HG03520 (cell line): ENCODE measurements at regions not wholly inside any gene's neighbourhood (a gene's known extent, or its start where the extent isn't known, plus 50 kb on each side); places are given as distances from the start of the nearest gene placed in this dataset.
"Not testable (repeated sequence)": the region's sequence is repeated elsewhere in the genome, so short reads cannot be mapped to it uniquely, and the experiment has no call there.

Experiments used
- ATAC-seq: cut with Tn5 transposase; IDR thresholded peaks from one replicate; pipeline ENCODE4 v1.9.1; 2021; ENCODE audit warnings: mild to moderate bottlenecking, moderate library complexity; ENCODE audit not compliant: unreplicated experiment

DNA sequence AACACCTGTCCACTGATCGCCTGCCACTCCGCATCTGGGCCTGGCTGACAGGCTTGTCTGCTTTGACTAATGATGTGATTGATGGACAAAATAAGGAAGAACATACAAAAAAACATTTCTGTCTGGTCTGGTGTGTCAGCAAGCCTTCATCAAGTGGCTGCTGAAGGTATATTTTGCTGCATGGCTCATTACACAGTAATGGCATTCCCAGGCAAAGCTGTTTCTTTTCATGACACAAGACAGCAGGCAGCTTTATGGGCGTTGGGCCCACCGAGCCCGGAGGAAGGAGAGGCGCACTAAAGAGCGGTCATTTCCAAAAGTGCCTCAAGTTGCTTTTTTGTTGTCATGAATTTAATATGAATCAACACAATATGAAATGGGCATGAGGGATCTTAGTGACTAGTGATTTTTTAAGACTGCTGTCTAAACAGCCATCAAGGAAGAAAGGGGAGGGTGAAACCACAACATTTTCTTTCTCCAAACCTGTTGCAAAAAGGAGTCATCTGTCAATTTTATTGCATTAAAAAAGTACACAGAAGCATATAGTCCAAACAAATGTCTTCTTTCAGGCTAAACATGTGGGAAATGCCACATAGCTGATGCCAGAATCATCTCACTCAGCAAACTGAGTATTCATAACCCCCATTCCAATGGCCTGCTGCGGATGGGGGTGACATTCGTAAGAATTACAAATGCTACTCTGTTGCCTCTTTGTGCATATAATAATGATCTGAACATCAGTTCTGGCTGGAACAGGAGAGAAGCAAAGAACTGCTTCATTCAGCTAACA lies 476.6 kb downstream of the ZNF536 start:
- no peak for ATAC-seq

DNA sequence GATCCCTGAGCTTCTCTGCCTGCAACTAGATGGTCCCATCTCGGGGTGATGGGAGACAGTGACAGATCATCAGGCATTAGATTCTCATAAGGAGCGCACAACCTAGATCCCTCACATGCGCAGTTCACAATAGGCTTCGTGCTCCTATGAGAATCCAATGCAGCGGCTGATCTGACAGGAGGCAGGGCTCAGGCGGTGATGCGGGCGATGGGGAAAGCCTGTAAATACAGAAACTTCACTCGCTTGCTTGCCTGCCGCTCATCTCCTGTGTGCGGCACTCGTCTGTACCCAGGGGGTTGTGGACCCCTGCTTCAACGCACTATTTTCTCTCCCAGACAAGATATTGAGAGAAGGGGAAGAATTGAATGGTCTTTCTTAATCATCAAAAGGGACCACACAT lies 473.9 kb downstream of the ZNF536 start:
- no peak for ATAC-seq

- ATAC-seq: no peak
These were observed 470.7 kb downstream of the ZNF536 start for GRCh38 chr19:30842926-30843325.

DNA sequence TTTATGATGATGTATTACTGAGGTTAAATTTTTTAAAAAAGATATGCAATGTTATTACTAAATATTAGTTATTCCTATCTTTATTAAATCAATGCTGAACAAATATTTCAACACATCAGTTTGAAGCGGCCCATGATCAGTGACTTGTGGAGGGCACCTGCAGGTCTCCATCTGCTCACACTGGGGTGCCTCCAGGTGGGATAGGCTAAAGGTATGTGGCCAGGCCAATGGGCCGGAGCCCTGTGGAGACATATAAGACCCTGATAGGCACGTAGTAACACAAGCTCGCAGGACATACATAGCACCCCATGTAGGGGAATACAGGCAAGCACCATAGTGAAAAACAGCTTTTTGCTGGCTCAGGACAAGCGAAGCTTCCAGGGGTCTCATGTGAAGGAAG lies 469.8 kb downstream of the ZNF536 start:
- no peak for ATAC-seq

DNA sequence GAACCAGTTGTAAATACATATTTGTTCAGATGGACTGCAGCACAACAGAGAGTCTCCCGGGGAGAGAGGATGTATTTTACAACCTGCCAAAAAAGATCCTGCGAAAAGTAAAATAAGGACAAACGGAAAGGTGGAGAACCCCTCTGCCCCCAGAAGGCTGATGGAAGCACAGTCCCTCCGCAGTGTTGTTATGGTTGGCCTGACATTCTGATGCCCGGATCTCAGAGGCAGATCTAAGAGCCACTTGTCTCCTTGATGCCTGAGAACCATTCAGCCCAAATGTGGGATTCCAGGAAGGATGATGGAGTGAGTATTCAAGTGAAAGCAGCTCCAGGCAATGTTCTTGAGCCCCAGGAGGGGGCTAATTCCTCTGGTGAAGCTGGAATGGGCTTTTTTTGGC lies 458.7 kb downstream of the ZNF536 start:
- no peak for ATAC-seq

DNA sequence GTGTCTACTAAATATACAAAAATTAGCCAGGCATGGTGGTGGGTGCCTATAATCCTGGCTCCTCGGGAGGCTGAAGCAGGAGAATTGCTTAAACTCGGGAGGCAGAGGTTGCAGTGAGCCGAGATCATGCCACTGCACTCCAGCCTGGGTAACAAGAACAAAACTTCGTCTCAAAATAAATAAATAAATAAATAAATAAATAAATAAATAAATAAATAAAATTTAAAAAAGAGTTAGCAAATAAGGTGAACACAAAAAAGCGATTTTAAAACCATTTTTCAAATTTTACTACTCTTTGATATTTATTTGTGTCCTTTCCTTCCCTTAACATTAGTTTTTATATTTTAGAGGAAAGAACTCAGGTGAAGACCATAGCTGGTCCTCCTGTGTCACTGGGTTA lies 453.3 kb downstream of the ZNF536 start:
- ATAC-seq: not testable (repeated sequence)

DNA sequence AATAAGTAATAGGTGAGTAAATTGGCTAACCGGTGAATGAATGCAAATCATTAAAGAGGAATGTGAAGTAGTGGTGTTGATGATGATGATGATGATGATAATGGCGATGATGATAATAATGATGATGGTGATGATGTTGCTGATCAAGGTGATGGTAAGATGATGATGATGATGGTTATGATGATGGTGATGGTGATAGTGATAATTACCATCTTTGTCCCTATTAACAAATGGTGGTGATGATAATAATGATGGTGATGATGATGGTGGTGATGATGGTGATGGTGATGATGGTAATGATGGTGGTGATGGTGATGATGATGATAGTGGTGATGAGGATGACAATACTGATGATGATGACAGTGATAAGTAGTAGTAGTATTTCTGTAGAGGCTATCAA lies 452.6 kb downstream of the ZNF536 start:
- no peak for ATAC-seq

DNA sequence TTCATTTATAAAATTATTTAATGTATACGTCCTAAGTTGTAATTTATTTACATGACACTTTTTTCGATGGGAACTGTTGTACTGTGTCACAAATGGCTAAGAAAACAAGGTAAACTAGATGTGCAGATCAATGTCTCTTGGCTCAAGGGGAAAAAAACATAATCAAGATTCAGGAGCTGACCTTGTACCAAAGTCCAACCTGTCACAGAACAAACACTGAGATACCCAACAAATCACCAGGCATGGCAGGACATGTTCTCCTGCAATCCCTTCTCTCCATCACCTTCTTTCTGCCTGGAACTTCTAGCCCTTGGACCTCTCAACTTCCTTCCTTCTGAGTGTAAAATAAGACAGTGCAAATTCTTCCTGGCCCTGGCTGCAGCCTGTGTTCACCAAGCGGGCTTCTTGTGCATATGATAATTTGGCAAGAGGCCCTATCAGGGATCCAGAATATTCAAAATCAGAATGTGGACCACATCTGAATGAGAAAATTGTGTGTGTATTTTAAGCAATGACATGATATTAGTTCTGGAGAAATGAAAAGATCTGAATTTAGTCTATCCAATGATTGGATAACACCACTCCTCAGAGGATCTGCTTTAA lies 445.9 kb downstream of the ZNF536 start:
- ATAC-seq: no peak

GRCh38 chr19:30817197-30817596 lies 445.0 kb downstream of the ZNF536 start:
- ATAC-seq: no peak

GRCh38 chr19:30815889-30816580 lies 443.9 kb downstream of the ZNF536 start:
- no peak for ATAC-seq

- no peak for ATAC-seq
These were observed 440.0 kb downstream of the ZNF536 start for GRCh38 chr19:30812099-30812678.

GRCh38 chr19:30811397-30812098 lies 439.4 kb downstream of the ZNF536 start:
- no peak for ATAC-seq

GRCh38 chr19:30810726-30811125 lies 438.5 kb downstream of the ZNF536 start:
- ATAC-seq: no peak

- no peak for ATAC-seq
These were observed 435.1 kb downstream of the ZNF536 start for GRCh38 chr19:30807278-30807677.

GRCh38 chr19:30806311-30806710 lies 434.1 kb downstream of the ZNF536 start:
- ATAC-seq: no peak

DNA sequence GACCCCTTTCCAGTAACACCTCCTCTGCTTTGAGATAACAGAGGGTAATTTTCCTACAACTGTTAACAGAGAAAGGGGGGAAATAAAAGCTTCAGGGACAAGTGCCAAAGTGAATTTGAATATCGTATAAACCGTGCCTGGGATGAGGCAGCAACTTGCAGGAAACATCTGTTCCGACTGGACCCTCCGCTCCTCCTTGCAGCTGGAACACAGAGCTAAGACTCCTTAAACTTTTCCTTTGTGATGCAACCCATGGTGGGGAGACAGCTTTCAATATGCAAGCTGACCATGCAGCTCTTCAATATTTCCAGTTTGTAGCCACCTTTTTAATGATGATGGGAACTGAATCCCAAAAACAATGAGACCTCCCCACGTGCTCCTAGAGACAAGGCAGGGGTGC lies 432.6 kb downstream of the ZNF536 start:
- no peak for ATAC-seq

DNA sequence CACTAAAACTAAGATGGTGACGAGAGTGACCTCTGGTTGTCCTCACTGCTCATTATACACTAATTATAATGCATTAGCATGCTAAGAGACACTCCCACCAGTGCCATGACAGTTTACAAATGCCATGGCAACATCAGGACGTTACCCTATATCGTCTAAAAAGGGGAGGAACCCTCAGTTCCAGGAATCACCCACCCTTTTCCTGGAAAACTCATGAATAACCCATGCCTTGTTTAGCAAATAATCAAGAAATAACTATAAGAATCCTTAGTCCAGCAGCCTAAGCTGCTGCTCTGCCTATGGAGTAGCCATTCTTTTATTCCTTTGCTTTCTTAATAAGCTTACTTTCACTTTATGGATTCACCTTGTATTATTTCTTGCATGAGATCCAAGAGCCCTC lies 432.1 kb downstream of the ZNF536 start:
- not testable (repeated sequence) for ATAC-seq

- no peak for ATAC-seq
These were observed 430.3 kb downstream of the ZNF536 start for GRCh38 chr19:30802424-30803013.

DNA sequence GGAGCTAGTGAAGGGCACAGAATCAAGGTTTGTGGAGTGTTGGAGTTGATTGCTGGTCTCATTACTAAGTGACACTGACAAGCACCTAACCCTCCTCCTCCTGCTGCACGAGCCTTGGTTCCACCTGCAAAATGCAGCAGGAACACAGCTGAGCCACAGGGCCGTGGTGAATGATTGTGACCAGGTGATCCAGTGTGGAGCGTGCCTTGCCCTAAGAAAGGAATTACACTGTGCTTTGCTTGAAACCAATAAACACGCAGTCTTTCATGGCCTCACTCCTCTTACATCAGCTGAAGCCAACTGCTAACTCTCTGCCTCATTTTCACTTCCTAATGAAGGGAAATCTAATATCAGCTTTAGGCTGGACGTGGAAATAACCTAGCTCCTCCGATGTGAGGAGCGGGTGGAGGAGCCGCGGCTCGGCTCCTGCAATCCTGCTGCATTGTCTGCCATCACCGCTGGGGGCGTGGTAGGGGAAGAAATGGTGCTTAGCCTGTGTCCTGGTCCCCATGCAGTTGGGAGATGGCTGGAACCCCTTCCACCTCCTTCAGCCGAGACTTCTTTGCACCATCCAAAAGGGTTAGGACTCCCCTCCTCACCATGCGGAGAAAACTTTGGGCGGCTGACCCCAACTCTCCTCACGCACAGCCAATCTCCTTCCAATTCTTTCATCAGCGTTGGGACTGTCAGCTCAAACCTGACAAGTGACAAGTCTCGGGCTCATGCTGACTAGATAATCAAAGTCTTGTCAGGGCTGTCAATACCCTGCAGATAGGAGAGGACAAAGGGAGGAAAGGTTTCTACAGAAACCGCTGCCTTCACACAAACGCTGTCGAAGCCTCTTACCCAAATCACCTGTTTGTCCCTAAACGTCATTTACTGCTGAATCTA lies 427.9 kb downstream of the ZNF536 start:
- ATAC-seq: no peak

DNA sequence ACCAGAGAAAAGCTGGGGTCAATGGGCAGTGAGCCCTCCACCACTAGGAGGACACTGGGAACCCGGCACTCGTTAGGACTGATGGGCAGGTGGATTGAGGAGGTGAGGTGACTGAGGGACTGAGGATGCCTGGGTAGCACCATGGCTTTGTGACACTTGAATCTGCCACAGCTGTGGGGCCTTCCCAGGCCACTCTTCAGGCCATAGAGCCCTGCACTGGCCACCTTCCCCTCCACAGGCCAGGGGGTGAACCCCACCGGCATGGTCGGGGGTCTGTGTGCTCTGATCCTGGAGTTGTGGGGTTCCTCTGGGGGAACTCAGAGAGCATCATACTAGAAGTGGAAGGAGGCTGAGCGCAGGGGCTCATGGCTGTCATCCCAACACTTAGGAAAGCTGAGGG lies 423.5 kb downstream of the ZNF536 start:
- ATAC-seq: no peak
